PC-3 (cell line): ENCODE measurements at regions not wholly inside any gene's neighbourhood (a gene's known extent, or its start where the extent isn't known, plus 50 kb on each side); places are given as distances from the start of the nearest gene placed in this dataset.

Source experiments
- ATAC-seq: fragments of 200-7000 bp; cut with Tn5 transposase; 2 replicates; pipeline ENCODE4 v1.9.1; 2020; ENCODE audit warnings: mild to moderate bottlenecking, moderate library complexity
- BruUV-seq: library from RNA; stranded (reverse); fragments of 400-500 nt; replicated peaks from 2 replicates; lab custom pipeline; 2021; lab: Mats Ljungman, UMichigan
- CTCF ChIA-PET: fragments of 300-600 bp; sonication (Branson Sonifier 250); formaldehyde crosslinking; loops from one replicate; lab custom pipeline; 2022; ENCODE audit warnings: antibody characterized with exemption; lab: Charles Lee
- POLR2A ChIA-PET: fragments of 300-600 bp; sonication (Branson Sonifier 250); formaldehyde crosslinking; loops from one replicate; lab custom pipeline; 2022; ENCODE audit warnings: antibody characterized with exemption; ENCODE audit not compliant: unreplicated experiment; lab: Charles Lee
- DNase-seq: peaks from one replicate; pipeline ENCODE4 v3.0.0-alpha.2; 2015
- H2AFZ ChIP-seq: fragments of 300-600 bp; sonication (generic); 2 replicates; pipeline ENCODE4 v1.6.0; 2016; ENCODE audit warnings: antibody characterized with exemption, low read length
- H3F3A ChIP-seq: fragments of 300-600 bp; sonication (generic); one replicate; pipeline ENCODE4 v1.6.0; 2017; ENCODE audit warnings: antibody characterized with exemption, low read length, control low read depth, mild to moderate bottlenecking; ENCODE audit not compliant: unreplicated experiment
- H3K27ac ChIP-seq: fragments of 300-600 bp; sonication (generic); 2 replicates; pipeline ENCODE4 v1.5.1; 2016; ENCODE audit warnings: mild to moderate bottlenecking, low read length
- H3K27me3 ChIP-seq: fragments of 300-600 bp; sonication (generic); 2 replicates; pipeline ENCODE4 v1.6.1; 2016; ENCODE audit warnings: low read length, mixed read lengths
- H3K36me3 ChIP-seq: fragments of 300-600 bp; sonication (generic); 2 replicates; pipeline ENCODE4 v1.6.1; 2016; ENCODE audit warnings: low read depth, mixed run types, low read length, mixed read lengths
- H3K4me1 ChIP-seq: fragments of 300-600 bp; sonication (generic); 2 replicates; pipeline ENCODE4 v1.5.1; 2016; ENCODE audit warnings: low read length; ENCODE audit not compliant: insufficient read depth
- H3K4me2 ChIP-seq: fragments of 300-600 bp; sonication (generic); 2 replicates; pipeline ENCODE4 v1.6.0; 2016; ENCODE audit warnings: low read length
- H3K4me3 ChIP-seq: fragments of 300-600 bp; sonication (generic); 2 replicates; pipeline ENCODE4 v1.5.1; 2016; ENCODE audit warnings: mild to moderate bottlenecking, low read length, mixed read lengths
- H3K79me2 ChIP-seq: fragments of 300-600 bp; sonication (generic); 2 replicates; pipeline ENCODE4 v1.6.1; 2017; ENCODE audit warnings: low read length, mixed read lengths
- H3K9ac ChIP-seq: fragments of 300-600 bp; sonication (generic); 2 replicates; pipeline ENCODE4 v1.6.0; 2016; ENCODE audit warnings: mild to moderate bottlenecking, low read length
- H3K9me2 ChIP-seq: fragments of 300-600 bp; sonication (generic); replicated peaks from 2 replicates; pipeline ENCODE4 v1.6.1; 2016; ENCODE audit warnings: mixed run types, low read length, mixed read lengths
- H3K9me3 ChIP-seq: fragments of 300-600 bp; sonication (generic); 2 replicates; pipeline ENCODE4 v1.6.1; 2016; ENCODE audit warnings: low read length, mixed read lengths
- H4K20me1 ChIP-seq: fragments of 300-600 bp; sonication (generic); 2 replicates; pipeline ENCODE4 v1.6.1; 2016; ENCODE audit warnings: low read length, mixed read lengths
- EZH2 ChIP-seq: fragments of 300-600 bp; sonication (generic); IDR thresholded peaks from one replicate; pipeline ENCODE4 v1.6.1; 2017; ENCODE audit warnings: antibody characterized with exemption, mild to moderate bottlenecking, low read length; ENCODE audit not compliant: unreplicated experiment
- EZH2phosphoT487 ChIP-seq: fragments of 300-600 bp; sonication (generic); IDR thresholded peaks from 2 replicates; pipeline ENCODE4 v1.6.1; 2018; ENCODE audit warnings: mild to moderate bottlenecking, antibody characterized with exemption, low read length, borderline replicate concordance
- intact Hi-C: fragments of 100-400 bp; cut with micrococcal nuclease; formaldehyde crosslinking; loops from 2 replicates; pipeline ENCODE4 v1.9.0; 2023
- TF ChIP-seq, protein P1 (sequence below): fragments of 300-600 bp; sonication (generic); conservative IDR thresholded peaks from 2 replicates; pipeline ENCODE4 v1.5.1; 2017; ENCODE audit warnings: antibody characterized with exemption, low read depth, mild to moderate bottlenecking, low read length

DNA sequence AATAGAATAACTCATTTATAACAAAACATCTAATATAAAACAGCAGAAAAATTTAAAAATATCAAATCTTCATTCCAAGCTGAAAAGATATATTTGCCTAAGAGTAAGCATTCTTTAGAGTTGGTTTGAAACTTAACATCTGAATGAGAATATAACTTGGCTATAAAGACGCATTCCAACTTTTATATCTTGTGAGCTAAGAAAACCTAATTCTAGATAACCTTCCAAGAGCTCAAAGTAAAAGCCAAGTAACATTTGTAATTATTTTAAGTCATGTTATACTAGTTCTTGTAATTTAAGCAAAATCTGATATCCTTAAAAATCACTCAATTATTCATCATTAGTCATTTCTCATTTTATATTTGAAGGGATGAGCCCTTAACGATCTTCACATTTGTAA, 368.9 kb downstream of the C12orf50 start:
- no peaks in the 10 kb centered on the region for H3K79me2 ChIP-seq
- CTCF ChIA-PET: no interaction called here
- H2AFZ ChIP-seq: no peak overlapping the region
- no peaks in the 10 kb centered on the region for H3K9me2 ChIP-seq
- H4K20me1 ChIP-seq: no peaks in the 10 kb centered on the region
- H3K9ac ChIP-seq: no peak overlapping the region
- H3F3A ChIP-seq: no peaks in the 10 kb centered on the region
- POLR2A ChIA-PET: no interaction called here
- TF ChIP-seq EZH2: no peak
- TF ChIP-seq, protein P1, sequence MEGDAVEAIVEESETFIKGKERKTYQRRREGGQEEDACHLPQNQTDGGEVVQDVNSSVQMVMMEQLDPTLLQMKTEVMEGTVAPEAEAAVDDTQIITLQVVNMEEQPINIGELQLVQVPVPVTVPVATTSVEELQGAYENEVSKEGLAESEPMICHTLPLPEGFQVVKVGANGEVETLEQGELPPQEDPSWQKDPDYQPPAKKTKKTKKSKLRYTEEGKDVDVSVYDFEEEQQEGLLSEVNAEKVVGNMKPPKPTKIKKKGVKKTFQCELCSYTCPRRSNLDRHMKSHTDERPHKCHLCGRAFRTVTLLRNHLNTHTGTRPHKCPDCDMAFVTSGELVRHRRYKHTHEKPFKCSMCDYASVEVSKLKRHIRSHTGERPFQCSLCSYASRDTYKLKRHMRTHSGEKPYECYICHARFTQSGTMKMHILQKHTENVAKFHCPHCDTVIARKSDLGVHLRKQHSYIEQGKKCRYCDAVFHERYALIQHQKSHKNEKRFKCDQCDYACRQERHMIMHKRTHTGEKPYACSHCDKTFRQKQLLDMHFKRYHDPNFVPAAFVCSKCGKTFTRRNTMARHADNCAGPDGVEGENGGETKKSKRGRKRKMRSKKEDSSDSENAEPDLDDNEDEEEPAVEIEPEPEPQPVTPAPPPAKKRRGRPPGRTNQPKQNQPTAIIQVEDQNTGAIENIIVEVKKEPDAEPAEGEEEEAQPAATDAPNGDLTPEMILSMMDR: no peak
- TF ChIP-seq EZH2phosphoT487: no peak
- no peaks in the 10 kb centered on the region for H3K27me3 ChIP-seq
- no TSS peak for BruUV-seq
- H3K36me3 ChIP-seq: no peaks in the 10 kb centered on the region
- no peaks in the 10 kb centered on the region for H3K9me3 ChIP-seq
- H3K4me2 ChIP-seq: no peak overlapping the region
- no peak overlapping the region for H3K4me3 ChIP-seq
- DNase-seq (no peak), ATAC-seq (no peak)
- intact Hi-C loops: loop anchor here (5.0 to 10.0 kb wide), 4 partner anchors 233 to 1395 kb away; no protein-coding TSS in a partner anchor
- 0 out of 2 replicates have a peak, but pooled peaks cover 5% of the 10 kb centered on the region for H3K4me1 ChIP-seq
- no peak overlapping the region for H3K27ac ChIP-seq

DNA sequence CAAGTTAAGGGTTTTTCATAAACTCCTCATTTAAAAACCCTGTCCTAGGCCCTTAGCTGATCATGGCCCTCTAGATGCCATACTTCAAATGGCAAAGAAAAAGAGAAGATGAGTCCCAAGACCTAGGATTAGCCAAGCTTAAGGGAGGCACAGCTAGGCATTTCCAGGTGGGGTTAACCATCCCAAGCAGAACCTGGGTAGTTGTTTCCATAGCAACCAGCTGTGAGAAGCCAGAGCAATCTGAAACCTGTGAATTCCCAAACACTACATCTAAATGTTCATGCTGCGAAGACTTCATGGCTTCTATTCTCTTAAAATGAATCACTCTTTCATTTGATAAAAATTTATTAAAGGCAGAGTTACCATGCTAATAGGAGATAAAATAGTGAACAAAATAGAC, 372.9 kb downstream of the C12orf50 start:
- H3K4me2 ChIP-seq: no peak overlapping the region
- H3K36me3 ChIP-seq: no peaks in the 10 kb centered on the region
- no peaks in the 10 kb centered on the region for H3K9me3 ChIP-seq
- H3K79me2 ChIP-seq: no peaks in the 10 kb centered on the region
- no peaks in the 10 kb centered on the region for H3F3A ChIP-seq
- intact Hi-C loops: no loop called here
- no TSS peak for BruUV-seq
- TF ChIP-seq, protein P1: no peak
- TF ChIP-seq EZH2phosphoT487: no peak
- TF ChIP-seq EZH2: no peak
- no peak overlapping the region for H2AFZ ChIP-seq
- ATAC-seq (no peak), DNase-seq (no peak)
- ChIA-PET POLR2A (no interaction called here), CTCF (no interaction called here)
- H3K9me2 ChIP-seq: no peaks in the 10 kb centered on the region
- H3K27me3 ChIP-seq: no peaks in the 10 kb centered on the region
- H3K27ac ChIP-seq: no peak overlapping the region
- 0 out of 2 replicates have a peak, but pooled peaks cover under 1% of the 10 kb centered on the region for H3K4me1 ChIP-seq
- no peak overlapping the region for H3K9ac ChIP-seq
- no peaks in the 10 kb centered on the region for H4K20me1 ChIP-seq
- H3K4me3 ChIP-seq: no peak overlapping the region

DNA sequence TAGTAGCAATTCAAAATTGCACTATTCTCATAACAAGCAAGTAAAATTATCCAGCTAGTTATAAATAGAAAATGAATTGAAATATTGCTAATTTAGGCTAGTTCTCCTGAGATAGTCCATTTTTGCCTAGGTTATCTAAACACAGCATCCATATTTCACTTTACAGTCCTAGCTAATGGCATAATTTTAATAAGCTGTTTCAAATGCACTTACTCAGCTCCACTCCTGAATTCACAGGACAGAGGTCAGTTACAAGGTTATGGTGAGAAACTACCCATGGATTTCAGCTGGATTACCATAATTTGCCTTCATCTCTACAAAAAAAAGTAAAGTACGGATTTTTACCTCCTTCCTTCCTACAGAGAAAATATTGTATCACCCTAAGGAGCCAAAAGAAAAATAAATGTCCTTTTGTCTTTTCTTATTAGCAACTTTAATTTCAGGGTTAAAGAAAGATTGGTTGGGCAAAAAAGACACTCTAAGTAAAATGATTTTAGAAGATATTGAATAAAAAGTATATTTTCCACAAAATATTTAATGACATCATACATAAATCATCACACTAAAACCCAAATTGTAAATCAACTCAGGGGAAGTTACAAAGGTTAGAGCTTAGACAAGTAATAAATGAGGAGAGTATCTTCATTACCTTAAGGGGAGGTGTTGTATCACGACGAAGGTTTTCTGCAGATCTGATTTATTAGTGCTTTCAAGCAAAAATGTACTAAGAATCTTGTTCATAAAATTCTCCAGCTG, 377.4 kb downstream of the C12orf50 start:
- POLR2A ChIA-PET: no interaction called here
- ATAC-seq (no peak), DNase-seq (no peak)
- Histone ChIP-seq H3K9me3 (no peaks in the 10 kb centered on the region), H3K4me2 (no peak overlapping the region), H3K36me3 (no peaks in the 10 kb centered on the region), H3K27me3 (no peaks in the 10 kb centered on the region), H2AFZ (no peak overlapping the region), H3F3A (no peaks in the 10 kb centered on the region), H3K9ac (no peak overlapping the region), H3K4me3 (no peak overlapping the region), H3K9me2 (no peaks in the 10 kb centered on the region), H3K4me1 (no peaks in the 10 kb centered on the region), H4K20me1 (no peaks in the 10 kb centered on the region), H3K79me2 (no peaks in the 10 kb centered on the region), H3K27ac (no peak overlapping the region)
- CTCF ChIA-PET: interaction anchor here (0.7 kb wide), 1 partner anchor 113 kb away, joined by 4 read pairs; no protein-coding TSS in a partner anchor
- no TSS peak for BruUV-seq
- TF ChIP-seq EZH2 (no peak), EZH2phosphoT487 (no peak)
- TF ChIP-seq, protein P1: no peak
- intact Hi-C loops: no loop called here
